ENCODE measurements at regions not wholly inside any gene's neighbourhood (a gene's known extent, or its start where the extent isn't known, plus 50 kb on each side); places are given as distances from the start of the nearest gene placed in this dataset.

GRCh38 chr6:109295109-109295773, 87.0 kb downstream of the CD164 start:
- DNase-seq, result no peak

- DNase-seq, result no peak
Observed at GRCh38 chr6:109292983-109293586, 89.2 kb downstream of the CD164 start.

DNA sequence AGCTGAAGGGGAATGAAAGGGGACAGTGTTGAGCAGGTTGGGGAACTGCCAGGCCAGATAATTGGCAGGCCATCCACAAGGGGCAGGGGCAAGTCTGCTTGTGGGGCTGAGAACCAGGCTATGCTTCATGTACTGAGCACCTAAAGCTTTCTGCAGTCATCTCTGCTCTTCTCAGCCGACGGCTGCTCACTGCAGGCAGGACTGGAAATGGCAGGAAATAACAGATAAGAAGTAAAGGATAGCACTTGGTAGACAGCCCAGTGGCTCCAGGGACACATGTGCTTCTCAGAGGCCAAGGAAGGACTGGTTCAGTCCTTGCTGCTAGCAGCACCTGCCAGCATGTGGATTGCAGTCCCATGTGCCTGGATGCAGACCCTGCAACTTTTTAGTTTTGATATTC, 89.8 kb downstream of the CD164 start:
- DNase-seq, result no peak

- no peak for DNase-seq
Observed at GRCh38 chr6:109291902-109292301, 90.4 kb downstream of the CD164 start.

GRCh38 chr6:109290143-109290931, 91.9 kb downstream of the CD164 start:
- no peak for DNase-seq

- no peak for DNase-seq
Observed at GRCh38 chr6:109285366-109285765, 96.9 kb downstream of the CD164 start.

- DNase-seq, result no peak
Observed at GRCh38 chr6:109284675-109285074, 97.6 kb downstream of the CD164 start.

DNA sequence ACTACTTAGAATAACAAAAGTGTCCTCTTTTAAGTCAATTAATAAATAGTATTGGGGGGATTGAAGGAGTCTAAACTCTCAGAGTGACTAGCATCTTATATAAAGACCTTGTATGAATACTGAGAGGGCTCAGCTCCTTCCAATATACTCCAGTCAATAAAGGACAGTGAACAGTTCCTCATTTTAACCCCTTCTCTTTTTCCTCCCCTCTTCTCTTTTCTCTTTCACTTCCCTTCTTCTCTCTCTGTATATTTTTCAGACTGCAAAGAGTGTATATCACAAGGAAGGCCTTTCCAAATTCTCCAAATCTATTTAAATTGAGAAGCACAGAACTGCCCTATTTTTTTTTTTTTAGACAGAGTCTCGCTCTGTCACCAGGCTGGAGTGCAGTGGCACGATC, 99.5 kb downstream of the CD164 start:
- no peak for DNase-seq

- DNase-seq, result no peak
Observed at GRCh38 chr6:109279628-109280027, 102.6 kb downstream of the CD164 start.

GRCh38 chr6:109271622-109272021, 110.6 kb downstream of the CD164 start:
- DNase-seq, result no peak

DNA sequence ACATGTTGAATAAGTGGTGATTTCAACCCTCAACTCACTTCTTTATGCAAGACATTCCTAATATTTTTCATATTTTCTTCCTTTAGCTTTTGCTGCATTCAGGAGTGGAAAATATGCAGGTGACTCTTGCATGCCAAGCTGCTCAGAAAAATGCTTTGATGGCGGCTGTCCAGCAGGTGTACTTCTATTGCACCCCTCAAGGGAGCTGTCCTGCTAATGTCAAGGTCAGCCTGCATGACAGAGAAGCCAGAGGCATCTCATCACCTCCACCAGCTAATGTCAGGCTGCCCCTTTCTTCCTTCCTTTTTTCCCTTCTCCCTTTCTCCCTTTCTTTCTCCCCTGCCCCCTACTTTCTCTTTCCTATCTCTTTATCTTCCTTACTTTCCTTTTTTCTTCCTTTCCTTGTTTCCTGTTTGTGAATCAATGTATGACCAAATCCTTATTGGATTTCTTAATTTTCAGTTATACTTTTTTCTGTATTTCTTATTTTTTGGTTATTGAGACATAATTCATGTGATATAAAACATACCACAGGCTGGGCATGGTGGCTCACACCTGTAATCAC, 112.2 kb downstream of the CD164 start:
- DNase-seq, result no peak

GRCh38 chr6:109269057-109269456, 113.2 kb downstream of the CD164 start:
- no peak for DNase-seq

- DNase-seq, result no peak
Observed at GRCh38 chr6:109265530-109265929, 116.7 kb downstream of the CD164 start.

GRCh38 chr6:109263873-109264700, 118.2 kb downstream of the CD164 start:
- DNase-seq, result no peak

DNA sequence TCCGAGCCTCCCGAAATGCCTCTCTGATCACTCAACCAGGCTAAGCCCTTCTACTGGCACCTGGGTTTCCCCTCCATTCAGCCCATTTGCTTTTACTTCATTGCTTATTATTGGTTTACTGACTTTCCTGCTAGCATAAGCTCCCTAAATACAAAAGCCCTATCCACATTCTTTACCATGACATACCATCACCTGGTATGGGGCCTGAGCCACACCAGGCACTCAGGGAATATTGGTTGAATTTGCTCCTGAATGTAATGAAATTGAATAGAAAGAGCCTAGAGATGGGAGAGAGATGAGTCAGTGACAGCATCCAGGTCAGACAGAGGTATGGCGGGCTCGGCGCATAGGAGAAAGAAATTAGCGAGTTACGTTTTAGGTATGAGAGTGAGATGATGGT, 120.0 kb downstream of the CD164 start:
- no peak for DNase-seq

DNA sequence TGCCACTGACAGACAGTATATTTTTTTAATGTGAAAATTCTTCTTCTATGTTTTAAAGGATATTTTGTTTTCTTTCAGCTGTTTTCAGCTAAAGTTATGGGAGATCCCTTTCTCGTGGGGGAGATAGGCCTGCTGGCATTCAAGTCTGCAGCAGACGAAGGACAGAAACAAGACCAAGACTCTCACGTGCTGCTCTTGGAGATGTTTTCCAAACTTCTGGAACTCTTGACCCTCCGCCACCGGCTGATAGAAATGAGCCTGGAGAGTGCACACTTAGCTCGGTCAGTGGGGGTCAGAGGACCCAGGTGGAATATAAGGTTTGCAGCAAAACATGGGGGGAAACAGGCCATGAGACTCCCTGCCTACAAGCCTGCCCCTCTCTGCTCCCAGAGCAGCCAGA, 120.5 kb downstream of the CD164 start:
- no peak for DNase-seq

DNA sequence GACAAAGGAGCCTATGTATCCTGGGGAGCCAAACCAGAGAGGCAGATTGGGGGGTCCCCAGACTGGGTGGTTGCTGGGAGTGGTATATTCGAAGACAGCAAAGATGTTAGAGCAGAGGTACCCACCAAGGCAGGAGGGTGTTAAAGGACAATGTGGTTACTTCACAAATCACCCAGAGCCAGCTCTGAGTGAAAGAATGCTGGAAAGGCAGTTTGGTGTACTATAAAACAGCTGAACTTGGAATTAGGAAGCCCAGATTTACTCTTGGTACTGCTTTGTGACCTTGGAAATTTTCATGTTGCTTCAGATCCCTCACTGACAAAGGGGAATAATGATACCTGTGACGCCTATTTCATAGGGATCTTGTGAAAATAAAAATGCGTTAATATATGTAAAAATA, 121.6 kb downstream of the CD164 start:
- DNase-seq, result no peak

DNA sequence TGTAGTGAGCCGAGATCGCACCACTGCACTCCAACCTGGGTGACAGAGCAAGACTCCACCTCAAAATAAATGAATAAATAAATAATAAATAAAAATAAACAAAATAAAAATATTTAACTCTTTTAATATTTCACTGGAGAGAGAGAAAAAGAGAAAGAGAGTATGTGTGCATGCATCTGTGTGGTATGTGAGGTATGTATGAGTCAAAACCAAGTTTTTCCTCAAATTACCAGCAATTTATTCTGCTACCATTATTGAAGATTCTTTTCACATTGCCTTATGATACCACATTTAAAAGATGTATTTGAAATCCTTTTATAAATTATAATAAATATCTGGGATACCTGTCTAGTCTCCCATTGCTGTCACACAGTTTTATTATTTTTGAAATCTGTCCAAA, 122.1 kb downstream of the CD164 start:
- no peak for DNase-seq

DNA sequence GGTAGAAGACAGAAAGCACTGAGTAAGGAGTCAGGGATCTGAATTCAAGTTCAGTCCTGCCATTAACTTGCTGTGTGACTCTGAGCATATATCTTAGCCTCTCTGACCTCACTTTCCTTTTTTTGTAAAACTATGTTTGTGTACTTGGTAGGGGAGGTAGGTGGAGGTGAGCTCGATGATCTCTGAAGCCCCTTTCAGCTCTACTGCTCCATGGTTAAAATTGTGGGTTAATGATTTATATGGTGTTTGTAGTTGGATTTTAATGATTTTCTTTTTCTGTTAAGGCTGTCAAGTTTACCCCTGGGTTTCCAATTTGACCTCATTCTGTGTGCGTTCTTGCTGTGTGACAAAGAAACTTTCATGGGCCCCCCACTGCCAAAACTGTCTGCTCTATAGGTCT, 124.1 kb downstream of the CD164 start:
- DNase-seq, result no peak

- DNase-seq, result no peak
Observed at GRCh38 chr6:109257494-109257893, 124.8 kb downstream of the CD164 start.

GRCh38 chr6:109255946-109256640, 126.2 kb downstream of the CD164 start:
- no peak for DNase-seq

GRCh38 chr6:109255087-109255486, 127.2 kb downstream of the CD164 start:
- no peak for DNase-seq

Measured in NCI-H226 (cell line).